ENCODE measurements at regions not wholly inside any gene's neighbourhood (a gene's known extent, or its start where the extent isn't known, plus 50 kb on each side); places are given as distances from the start of the nearest gene placed in this dataset.

- DNase-seq, result no peak
- H3K36me3 Mint-ChIP-seq, result no peaks in the 10 kb centered on the region
- H3K4me1 Mint-ChIP-seq, result no peaks in the 10 kb centered on the region
- no peak for ATAC-seq
- H3K27me3 Mint-ChIP-seq, result no peaks in the 10 kb centered on the region
- CTCF ChIA-PET, result no interaction called here
- no peaks in the 10 kb centered on the region for H3K9me3 Mint-ChIP-seq (ENCODE audit: low read depth)
- no peak overlapping the region for H3K4me3 Mint-ChIP-seq
- no peak overlapping the region for H3K27ac Mint-ChIP-seq
These were observed 58.2 kb downstream of the MEX3B start for GRCh38 chr15:81987628-81988027.

- H3K36me3 Mint-ChIP-seq, result no peaks in the 10 kb centered on the region
- DNase-seq (no peak), ATAC-seq (no peak)
- no peak overlapping the region for H3K4me3 Mint-ChIP-seq
- H3K27me3 Mint-ChIP-seq, result no peaks in the 10 kb centered on the region
- CTCF ChIA-PET, result no interaction called here
- H3K27ac Mint-ChIP-seq, result no peak overlapping the region
- H3K4me1 Mint-ChIP-seq, result no peaks in the 10 kb centered on the region
- H3K9me3 Mint-ChIP-seq (ENCODE audit: low read depth), result peaks cover 2% of the 10 kb centered on the region
These were observed 62.3 kb downstream of the MEX3B start for GRCh38 chr15:81983497-81983896.

DNA sequence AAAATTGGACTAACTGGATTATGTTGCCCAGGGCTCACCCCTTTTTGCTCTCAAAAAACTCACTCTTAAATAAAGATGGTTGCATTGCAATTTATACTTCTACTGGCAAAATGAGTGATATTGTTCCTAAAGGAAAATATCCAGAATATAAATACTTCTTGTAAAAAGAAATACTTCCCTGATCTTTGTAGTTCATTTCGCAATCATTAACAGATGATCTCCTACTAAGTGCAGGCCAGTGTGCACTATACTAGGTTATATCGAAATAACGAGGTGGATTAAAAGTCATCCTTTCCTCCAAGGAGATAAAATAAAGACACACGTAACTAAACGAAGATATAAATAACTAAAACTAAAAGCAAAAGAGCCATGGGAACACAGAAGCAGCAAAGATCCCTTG is 63.0 kb downstream of the MEX3B start:
- Mint-ChIP-seq H3K4me1 (no peaks in the 10 kb centered on the region), H3K4me3 (no peak overlapping the region), H3K36me3 (no peaks in the 10 kb centered on the region), H3K9me3 (ENCODE audit: low read depth) (peaks cover 4% of the 10 kb centered on the region), H3K27me3 (no peaks in the 10 kb centered on the region), H3K27ac (no peak overlapping the region)
- CTCF ChIA-PET, result no interaction called here
- ATAC-seq, result no peak
- DNase-seq, result no peak

DNA sequence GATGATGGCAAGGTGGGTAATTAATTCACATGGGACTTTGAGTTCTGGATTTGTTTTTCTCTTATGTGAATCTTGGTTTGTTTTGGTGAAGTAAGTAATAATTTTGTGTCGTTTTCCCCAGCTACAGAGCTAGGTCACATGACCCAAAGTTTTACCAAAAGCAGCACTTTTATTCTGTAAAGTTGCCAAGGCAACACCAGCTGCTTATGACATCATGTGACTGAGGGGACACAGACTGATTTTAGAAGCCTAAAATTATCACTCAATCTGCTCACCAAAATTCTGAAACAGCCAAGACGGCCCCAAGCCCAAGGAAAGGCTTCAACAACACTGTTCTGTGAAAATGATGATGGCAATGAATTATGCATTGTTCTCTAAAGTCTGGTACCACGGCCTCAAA is 63.9 kb downstream of the MEX3B start:
- no peak for DNase-seq
- H3K36me3 Mint-ChIP-seq, result no peaks in the 10 kb centered on the region
- H3K9me3 Mint-ChIP-seq (ENCODE audit: low read depth), result peaks cover 6% of the 10 kb centered on the region
- ATAC-seq, result no peak
- no peak overlapping the region for H3K4me3 Mint-ChIP-seq
- no peaks in the 10 kb centered on the region for H3K4me1 Mint-ChIP-seq
- no peak overlapping the region for H3K27ac Mint-ChIP-seq
- CTCF ChIA-PET, result no interaction called here
- H3K27me3 Mint-ChIP-seq, result no peaks in the 10 kb centered on the region

GRCh38 chr15:81977464-81977863 is 68.4 kb downstream of the MEX3B start:
- CTCF ChIA-PET, result no interaction called here
- Mint-ChIP-seq H3K4me1 (no peaks in the 10 kb centered on the region), H3K27ac (no peak overlapping the region), H3K4me3 (no peak overlapping the region), H3K27me3 (no peaks in the 10 kb centered on the region), H3K36me3 (no peaks in the 10 kb centered on the region), H3K9me3 (ENCODE audit: low read depth) (peaks cover 12% of the 10 kb centered on the region)
- ATAC-seq, result no peak
- no peak for DNase-seq

DNA sequence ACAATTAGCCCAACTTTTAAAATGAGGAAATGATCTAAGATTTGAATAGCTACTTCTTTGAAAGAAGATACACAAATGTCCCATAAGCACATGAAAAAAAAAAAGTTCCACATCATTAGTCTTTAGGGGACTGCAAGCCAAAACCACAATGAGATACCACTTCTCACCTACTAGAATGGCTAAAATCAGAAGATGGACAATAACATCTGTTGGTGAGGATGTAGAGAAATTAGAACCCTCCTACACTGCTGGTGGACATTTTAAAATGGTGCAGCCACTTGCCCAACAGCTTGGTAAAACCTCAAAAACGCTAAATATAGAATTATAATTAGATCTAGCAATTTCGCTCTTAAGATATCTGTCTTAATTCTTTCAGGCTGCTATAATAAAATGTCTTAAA is 77.1 kb downstream of the MEX3B start:
- H3K36me3 Mint-ChIP-seq, result no peaks in the 10 kb centered on the region

DNA sequence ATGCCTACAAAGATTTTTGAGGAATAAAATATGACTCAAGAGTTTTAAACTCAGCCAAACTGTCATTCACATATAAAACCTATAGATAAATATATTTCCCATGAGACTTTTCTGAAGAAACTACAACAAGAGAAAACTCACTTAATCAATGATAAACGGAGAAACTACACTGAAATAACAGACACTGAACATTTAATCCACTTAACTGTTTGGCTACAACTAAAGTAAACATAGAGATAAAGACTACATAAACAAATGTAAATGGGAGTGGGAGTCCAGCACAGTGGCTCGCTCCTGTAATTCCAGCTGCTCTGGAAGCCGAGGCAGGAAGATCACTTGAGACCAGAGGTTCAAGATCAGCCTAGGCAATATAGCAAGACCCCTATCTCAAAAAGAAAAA is 79.2 kb downstream of the MEX3B start:
- H3K9me3 Mint-ChIP-seq (ENCODE audit: low read depth), result no peaks in the 10 kb centered on the region
- H3K4me3 Mint-ChIP-seq, result no peak overlapping the region
- no peaks in the 10 kb centered on the region for H3K36me3 Mint-ChIP-seq
- H3K27ac Mint-ChIP-seq, result no peak overlapping the region
- CTCF ChIA-PET, result no interaction called here
- ATAC-seq, result no peak
- no peaks in the 10 kb centered on the region for H3K4me1 Mint-ChIP-seq
- no peak for DNase-seq
- H3K27me3 Mint-ChIP-seq, result no peaks in the 10 kb centered on the region

More for the DNA sequence above, 77.1 kb downstream of the MEX3B start:
- no peak for DNase-seq
- Mint-ChIP-seq H3K27me3 (no peaks in the 10 kb centered on the region), H3K9me3 (ENCODE audit: low read depth) (peaks cover 3% of the 10 kb centered on the region), H3K4me1 (no peaks in the 10 kb centered on the region), H3K27ac (no peak overlapping the region), H3K4me3 (no peak overlapping the region)
- CTCF ChIA-PET, result no interaction called here
- no peak for ATAC-seq

- ATAC-seq, result no peak
- H3K27ac Mint-ChIP-seq, result no peak overlapping the region
- no peak for DNase-seq
- H3K4me1 Mint-ChIP-seq, result no peaks in the 10 kb centered on the region
- CTCF ChIA-PET, result no interaction called here
- H3K36me3 Mint-ChIP-seq, result no peaks in the 10 kb centered on the region
- H3K9me3 Mint-ChIP-seq (ENCODE audit: low read depth), result no peaks in the 10 kb centered on the region
- H3K27me3 Mint-ChIP-seq, result no peaks in the 10 kb centered on the region
- no peak overlapping the region for H3K4me3 Mint-ChIP-seq
These were observed 83.3 kb downstream of the MEX3B start for GRCh38 chr15:81962482-81962881.

- Mint-ChIP-seq H3K27ac (no peak overlapping the region), H3K4me1 (no peaks in the 10 kb centered on the region), H3K4me3 (no peak overlapping the region), H3K9me3 (ENCODE audit: low read depth) (no peaks in the 10 kb centered on the region), H3K27me3 (no peaks in the 10 kb centered on the region), H3K36me3 (no peaks in the 10 kb centered on the region)
- DNase-seq (no peak), ATAC-seq (no peak)
- CTCF ChIA-PET, result no interaction called here
These were observed 86.6 kb downstream of the MEX3B start for GRCh38 chr15:81959196-81959595.

DNA sequence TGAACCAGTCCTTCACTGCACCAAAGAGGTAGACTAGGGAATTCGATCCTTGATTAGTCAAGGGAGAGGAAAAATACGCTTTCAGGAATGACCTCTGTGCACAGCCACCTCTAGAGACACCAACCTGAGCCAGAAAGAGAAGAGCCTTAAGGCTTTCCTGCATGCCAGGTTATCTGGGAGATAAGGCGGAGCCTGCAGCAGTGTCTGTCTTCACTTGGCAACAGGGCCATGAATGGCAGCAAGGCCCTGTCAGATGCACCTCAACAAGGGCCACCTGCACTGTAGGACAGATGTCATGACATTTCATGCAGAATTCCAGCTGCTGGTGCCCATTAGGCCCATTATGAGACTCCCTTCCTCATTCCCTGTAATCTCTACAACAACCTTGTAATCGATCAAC is 88.1 kb downstream of the MEX3B start:
- ATAC-seq (no peak), DNase-seq (no peak)
- CTCF ChIA-PET, result no interaction called here
- Mint-ChIP-seq H3K27me3 (no peaks in the 10 kb centered on the region), H3K9me3 (ENCODE audit: low read depth) (no peaks in the 10 kb centered on the region), H3K4me1 (no peaks in the 10 kb centered on the region), H3K27ac (no peak overlapping the region), H3K4me3 (no peak overlapping the region), H3K36me3 (no peaks in the 10 kb centered on the region)

DNA sequence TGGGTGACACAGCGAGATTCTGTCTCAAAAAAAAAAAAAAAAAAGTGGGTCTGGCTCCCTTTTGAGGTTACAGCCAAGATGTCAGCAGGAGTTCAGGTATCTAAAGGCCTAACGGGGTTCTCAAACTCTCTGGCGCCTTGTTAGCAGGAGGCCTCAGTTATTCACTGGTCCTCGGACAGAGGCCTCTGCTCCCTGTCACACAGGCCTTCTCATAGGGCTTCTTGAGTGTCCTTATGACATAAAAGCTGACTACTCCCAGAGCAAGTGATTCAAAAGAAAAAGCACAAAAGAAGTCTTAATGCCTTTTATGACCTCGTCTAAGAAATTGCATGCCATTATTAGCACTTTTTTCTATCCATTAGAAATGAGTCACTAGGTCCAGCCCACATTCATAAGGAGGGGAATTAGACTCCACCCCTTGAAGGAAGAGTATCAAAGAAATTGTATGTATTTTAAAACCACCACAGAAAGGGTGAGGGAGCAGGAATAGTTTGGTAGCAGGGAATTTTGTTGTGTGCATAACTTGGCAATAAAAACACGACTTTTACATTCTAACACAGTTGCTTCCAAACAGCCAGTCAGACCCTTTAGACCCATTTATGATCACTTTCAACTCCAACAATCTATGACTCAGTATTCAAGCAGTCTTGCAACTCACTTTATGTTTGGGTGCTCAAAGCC is 90.3 kb downstream of the MEX3B start:
- Mint-ChIP-seq H3K27ac (no peak overlapping the region), H3K27me3 (no peaks in the 10 kb centered on the region), H3K4me3 (no peak overlapping the region), H3K36me3 (no peaks in the 10 kb centered on the region), H3K9me3 (ENCODE audit: low read depth) (no peaks in the 10 kb centered on the region), H3K4me1 (no peaks in the 10 kb centered on the region)
- no peak for ATAC-seq
- CTCF ChIA-PET, result interaction anchor here (1.3 kb wide), 1 partner anchor 15 kb away, joined by 3 read pairs; no protein-coding TSS in a partner anchor
- DNase-seq, result no peak

DNA sequence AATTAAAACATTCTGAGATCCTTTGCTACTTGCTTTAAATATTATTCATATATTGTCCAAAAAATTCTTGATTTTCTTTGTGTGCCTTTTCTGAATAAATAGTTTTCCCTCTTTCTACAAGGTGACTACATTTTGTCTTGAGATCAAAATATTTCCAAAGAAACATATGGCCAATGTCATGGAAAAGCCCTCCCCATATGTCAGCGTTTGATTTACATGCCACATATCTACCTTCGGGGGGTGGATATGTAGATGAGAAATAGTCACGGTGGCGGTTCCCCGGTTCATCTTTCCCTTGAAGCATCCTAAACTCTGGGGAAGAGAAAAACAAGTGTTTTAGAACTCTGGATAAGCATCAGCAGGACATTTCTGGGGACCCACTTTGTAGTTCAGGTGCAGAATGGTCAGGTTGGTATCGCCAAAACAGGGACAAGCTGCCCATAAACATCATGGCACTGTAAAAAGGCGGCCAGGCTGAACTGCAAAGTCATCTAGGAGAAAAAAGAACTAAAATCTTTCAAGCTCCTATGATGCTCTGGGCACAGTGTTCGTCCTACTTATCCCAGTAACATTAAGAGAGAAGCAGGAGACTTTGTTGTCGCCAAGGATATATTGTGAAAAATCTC is 91.5 kb downstream of the MEX3B start:
- CTCF ChIA-PET, result interaction anchor here (1.3 kb wide), 1 partner anchor 14 kb away, joined by 3 read pairs; no protein-coding TSS in a partner anchor

DNA sequence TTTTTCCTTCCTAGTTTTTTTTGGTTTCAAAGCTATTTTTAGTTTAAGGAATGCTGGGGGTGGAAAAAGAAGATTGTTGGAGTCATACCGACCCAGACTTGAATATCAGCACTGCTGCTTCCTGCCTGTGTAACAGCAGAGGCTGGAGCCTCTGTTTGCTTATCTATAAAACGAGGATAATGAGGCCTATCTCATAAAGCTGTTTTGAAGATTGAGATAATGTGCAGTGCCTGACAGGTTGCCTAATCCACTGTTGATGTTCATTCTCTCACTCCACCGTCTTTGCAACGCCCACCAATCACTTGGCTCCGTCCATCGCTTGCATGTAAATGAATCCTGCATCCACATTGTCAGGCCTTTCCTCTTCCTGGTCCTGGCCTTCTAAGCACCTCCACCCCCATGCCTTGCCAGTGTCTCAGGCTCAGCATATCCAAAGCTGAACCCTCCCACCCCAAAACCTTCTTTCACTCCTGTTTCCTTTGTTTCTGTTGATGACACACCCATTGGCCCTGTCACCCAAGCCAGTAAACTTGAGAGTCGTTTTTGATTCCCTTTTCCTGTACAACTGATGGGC is 94.9 kb downstream of the MEX3B start:
- H3K4me3 Mint-ChIP-seq, result no peak overlapping the region
- no peaks in the 10 kb centered on the region for H3K36me3 Mint-ChIP-seq
- H3K27ac Mint-ChIP-seq, result no peak overlapping the region
- DNase-seq (no peak), ATAC-seq (no peak)
- no peaks in the 10 kb centered on the region for H3K27me3 Mint-ChIP-seq
- peaks cover 5% of the 10 kb centered on the region for H3K4me1 Mint-ChIP-seq
- H3K9me3 Mint-ChIP-seq (ENCODE audit: low read depth), result no peaks in the 10 kb centered on the region
- CTCF ChIA-PET, result no interaction called here

More for the DNA sequence above, 91.5 kb downstream of the MEX3B start:
- DNase-seq (no peak), ATAC-seq (no peak)
- Mint-ChIP-seq H3K27me3 (no peaks in the 10 kb centered on the region), H3K9me3 (ENCODE audit: low read depth) (no peaks in the 10 kb centered on the region), H3K4me1 (no peaks in the 10 kb centered on the region), H3K36me3 (no peaks in the 10 kb centered on the region), H3K27ac (no peak overlapping the region), H3K4me3 (no peak overlapping the region)

DNA sequence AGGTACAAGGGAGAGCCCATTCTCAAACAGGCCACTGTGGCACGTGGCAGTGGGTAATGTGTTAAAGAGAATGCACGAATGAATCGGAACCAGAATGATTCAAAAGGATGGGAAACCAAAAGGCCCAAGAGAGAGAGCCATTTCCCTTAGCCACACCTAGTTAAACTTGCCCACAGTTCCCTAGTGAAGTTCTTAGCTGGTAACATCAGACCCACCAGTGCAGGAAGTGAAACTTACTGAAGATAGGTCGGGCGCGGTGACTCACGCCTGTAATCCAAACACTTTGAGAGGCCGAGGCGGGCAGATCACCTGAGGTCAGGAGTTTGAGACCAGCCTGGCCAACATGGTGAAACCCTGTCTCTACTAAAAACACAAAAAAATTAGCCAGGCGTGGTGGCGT is 97.1 kb downstream of the MEX3B start:
- Mint-ChIP-seq H3K27ac (no peak overlapping the region), H3K4me3 (no peak overlapping the region), H3K4me1 (peaks cover 5% of the 10 kb centered on the region), H3K9me3 (ENCODE audit: low read depth) (no peaks in the 10 kb centered on the region), H3K36me3 (no peaks in the 10 kb centered on the region), H3K27me3 (no peaks in the 10 kb centered on the region)
- ATAC-seq (no peak), DNase-seq (no peak)
- CTCF ChIA-PET, result no interaction called here

Measured in activated CD8-positive, alpha-beta memory T cell treated with anti-CD3 and anti-CD28 coated beads, Interleukin-2, amount 10 ng/mL, durations not matched to agents 7 days and 5 days (primary cell).